HepG2 (cell line): ENCODE measurements at regions not wholly inside any gene's neighbourhood (a gene's known extent, or its start where the extent isn't known, plus 50 kb on each side); places are given as distances from the start of the nearest gene placed in this dataset.

ENCODE experiments used
- ATF7 ChIP-seq, 2 experiments: fragments of 450-650 bp in 1 of 2; sonication (generic) in 1 of 2; formaldehyde crosslinking in 1 of 2; IDR thresholded peaks; 2 replicates each; pipeline versions ENCODE4 v1.4.0 to v1.6.1; 2016 to 2020; ENCODE audit warnings: antibody characterized with exemption in 1 of 2, mild to moderate bottlenecking in 1 of 2, missing genetic modification reagents in 1 of 2
- ATF7-NPFF ChIP-seq: sonication (generic); formaldehyde crosslinking; IDR thresholded peaks from 2 replicates; pipeline ENCODE4 v1.8.1; 2023; ENCODE audit warnings: mild to moderate bottlenecking, low read depth, missing genetic modification reagents, moderate library complexity
- CREM ChIP-seq, 2 experiments: sonication (generic) in 1 of 2; formaldehyde crosslinking in 1 of 2; IDR thresholded peaks; 2 replicates each; pipeline versions ENCODE4 v1.4.0 to v1.6.1; 2016 to 2020; ENCODE audit warnings: antibody characterized with exemption in 1 of 2, mild to moderate bottlenecking in 1 of 2, missing genetic modification reagents in 1 of 2
- HMGA1 ChIP-seq: sonication (generic); formaldehyde crosslinking; conservative IDR thresholded peaks from 2 replicates; pipeline ENCODE4 v1.4.0; 2020; ENCODE audit warnings: missing genetic modification reagents
- KDM3A ChIP-seq: IDR thresholded peaks from 2 replicates; pipeline ENCODE4 v1.6.1; 2018; ENCODE audit warnings: low read depth, missing compliant biosample characterization
- MAX ChIP-seq: IDR thresholded peaks from 2 replicates; pipeline ENCODE4 v1.6.1; 2012; ENCODE audit warnings: inconsistent platforms
- MZF1 ChIP-seq: sonication (generic); formaldehyde crosslinking; IDR thresholded peaks from 2 replicates; pipeline ENCODE4 v1.8.1; 2023; ENCODE audit warnings: mild to moderate bottlenecking, missing genetic modification reagents, borderline replicate concordance
- PCBP1 ChIP-seq: fragments of 200-400 bp; formaldehyde crosslinking; IDR thresholded peaks from 2 replicates; pipeline ENCODE4 v1.6.1; 2017; ENCODE audit warnings: mild to moderate bottlenecking, low read depth, low read length, borderline replicate concordance
- POLR2A ChIP-seq, 2 experiments: IDR thresholded peaks; 2 replicates each; pipeline ENCODE4 v1.6.1; 2011; ENCODE audit warnings: low read depth in 2 of 2, low read length in 2 of 2, mild to moderate bottlenecking in 1 of 2, moderate library complexity in 1 of 2; ENCODE audit not compliant: insufficient read depth in 1 of 2
- RAD21 ChIP-seq: fragments of 450-650 bp; formaldehyde crosslinking; IDR thresholded peaks from 2 replicates; pipeline ENCODE4 v1.5.0; 2020; ENCODE audit warnings: mild to moderate bottlenecking
- TAF1 ChIP-seq: sonication (generic); formaldehyde crosslinking; IDR thresholded peaks from 2 replicates; pipeline ENCODE4 v1.4.0; 2020; ENCODE audit warnings: missing genetic modification reagents
- ZNF605 ChIP-seq: sonication (generic); formaldehyde crosslinking; IDR thresholded peaks from 2 replicates; pipeline ENCODE4 v1.8.0; 2022; ENCODE audit warnings: mild to moderate bottlenecking, missing genetic modification reagents
- ZNF780A ChIP-seq: sonication (generic); formaldehyde crosslinking; IDR thresholded peaks from 2 replicates; pipeline ENCODE4 v1.8.0; 2022; ENCODE audit warnings: mild to moderate bottlenecking, missing genetic modification reagents, moderate library complexity

DNA sequence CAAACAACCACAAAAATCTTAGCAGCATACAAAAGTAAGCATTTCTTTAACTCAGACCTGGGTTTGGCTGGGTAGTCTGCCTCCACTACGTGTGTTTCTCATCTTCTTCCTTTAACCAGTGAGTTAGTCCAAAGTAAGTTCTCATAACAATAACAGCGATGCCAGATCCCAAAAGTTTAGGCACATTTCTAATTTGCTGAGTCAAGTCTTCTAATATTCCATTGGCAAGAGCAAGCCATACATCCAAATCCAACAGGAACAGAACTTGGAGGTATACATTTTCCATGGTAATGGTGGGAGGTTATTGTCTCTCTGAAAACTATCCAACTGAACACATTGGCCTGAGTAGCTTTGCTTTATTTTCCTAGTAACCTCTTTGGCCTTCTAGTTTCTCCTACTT lies 115.7 kb upstream of the CNTNAP2 start:
- TF ChIP-seq MAX (no peak), ZNF605 (no peak), KDM3A (CRISPR knock-in tag) (no peak), ATF7-NPFF (CRISPR knock-in tag) (no peak), TAF1 (CRISPR knock-in tag) (no peak), HMGA1 (CRISPR knock-in tag) (no peak), POLR2A (IDR thresholded peaks at IDR 0.05; ENCODE audit: insufficient read depth in 1 of 2, low read depth in 2 of 2, low read length in 2 of 2) (no peak), ZNF780A (no peak), RAD21 (CRISPR knock-in tag) (no peak), CREM (IDR thresholded peaks at IDR 0.05) (no peak), CREM (CRISPR knock-in tag; IDR thresholded peaks at IDR 0.05) (no peak), MZF1 (no peak), ATF7 (IDR thresholded peaks at IDR 0.05) (no peak), ATF7 (CRISPR knock-in tag; IDR thresholded peaks at IDR 0.05) (no peak), PCBP1 (no peak)
